GM23338 (cell line): ENCODE measurements at regions not wholly inside any gene's neighbourhood (a gene's known extent, or its start where the extent isn't known, plus 50 kb on each side); places are given as distances from the start of the nearest gene placed in this dataset.
A peak's percentile ranks its signal among the peaks of the same experiment; 100 is the strongest.

ENCODE experiments used
- ATAC-seq: fragments of 200-7000 bp; cut with Tn5 transposase; 3 replicates; pipeline ENCODE4 v1.9.1; 2020
- DNase-seq: peaks from one replicate; pipeline ENCODE4 v3.0.0-alpha.2; 2015; ENCODE audit warnings: low spot score
- H2AFZ ChIP-seq: fragments of 200-600 bp; sonication (generic); 2 replicates; pipeline ENCODE4 v1.8.0; 2016; ENCODE audit warnings: antibody characterized with exemption, mild to moderate bottlenecking, moderate library complexity
- H3F3A ChIP-seq: fragments of 200-600 bp; sonication (generic); replicated peaks from 2 replicates; pipeline ENCODE4 v1.8.0; 2017; ENCODE audit warnings: antibody characterized with exemption, mixed run types, low read depth
- H3K27ac ChIP-seq: fragments of 200-600 bp; sonication (generic); 2 replicates; pipeline ENCODE4 v1.6.1; 2016; ENCODE audit warnings: low read depth
- H3K27me3 ChIP-seq: fragments of 200-600 bp; sonication (generic); 2 replicates; pipeline ENCODE4 v1.8.0; 2016; ENCODE audit warnings: mild to moderate bottlenecking, mixed run types, moderate library complexity; ENCODE audit not compliant: insufficient read depth
- H3K36me3 ChIP-seq: fragments of 200-600 bp; sonication (generic); 2 replicates; pipeline ENCODE4 v1.8.0; 2016; ENCODE audit warnings: mild to moderate bottlenecking; ENCODE audit not compliant: insufficient read depth
- H3K4me1 ChIP-seq: fragments of 200-600 bp; sonication (generic); 2 replicates; pipeline ENCODE4 v1.8.0; 2016; ENCODE audit warnings: mild to moderate bottlenecking, moderate library complexity; ENCODE audit not compliant: insufficient read depth
- H3K4me2 ChIP-seq: fragments of 200-600 bp; sonication (generic); 2 replicates; pipeline ENCODE4 v1.7.1; 2017; ENCODE audit warnings: mixed run types
- H3K4me3 ChIP-seq: fragments of 200-600 bp; sonication (generic); 2 replicates; pipeline ENCODE4 v1.6.1; 2016; ENCODE audit warnings: mixed run types
- H3K79me2 ChIP-seq: fragments of 200-600 bp; sonication (generic); replicated peaks from 2 replicates; pipeline ENCODE4 v1.8.0; 2017; ENCODE audit warnings: mild to moderate bottlenecking; ENCODE audit not compliant: insufficient read depth
- H3K9me2 ChIP-seq: fragments of 200-600 bp; sonication (generic); 2 replicates; pipeline ENCODE4 v1.8.0; 2017; ENCODE audit not compliant: insufficient read depth
- H4K20me1 ChIP-seq: fragments of 200-600 bp; sonication (generic); replicated peaks from 2 replicates; pipeline ENCODE4 v1.8.0; 2017; ENCODE audit warnings: mild to moderate bottlenecking; ENCODE audit not compliant: insufficient read depth
- H3K27ac Mint-ChIP-seq: 2 replicates; pipeline ENCODE4 v1.8.0; 2020; ENCODE audit warnings: inconsistent platforms, mild to moderate bottlenecking, moderate library complexity, mixed read lengths
- H3K27me3 Mint-ChIP-seq: 3 replicates; pipeline ENCODE4 v1.8.0; 2022; ENCODE audit warnings: low read depth, mild to moderate bottlenecking, moderate library complexity, mixed read lengths, inconsistent platforms; ENCODE audit not compliant: insufficient read depth, poor library complexity
- H3K36me3 Mint-ChIP-seq: 3 replicates; pipeline ENCODE4 v1.8.0; 2021; ENCODE audit warnings: low read depth, mild to moderate bottlenecking, inconsistent platforms, moderate library complexity, mixed read lengths
- H3K4me1 Mint-ChIP-seq: 3 replicates; pipeline ENCODE4 v1.8.0; 2020; ENCODE audit warnings: mild to moderate bottlenecking, inconsistent platforms, mixed read lengths
- H3K4me3 Mint-ChIP-seq: 3 replicates; pipeline ENCODE4 v1.8.0; 2021; ENCODE audit warnings: moderate library complexity, mild to moderate bottlenecking, inconsistent platforms, mixed read lengths
- H3K9me3 Mint-ChIP-seq: 3 replicates; pipeline ENCODE4 v1.8.0; 2020; ENCODE audit warnings: moderate library complexity, mild to moderate bottlenecking, inconsistent platforms, mixed read lengths
- CREB1 ChIP-seq: fragments of 250-450 bp; sonication (Bioruptor Pico); IDR thresholded peaks from 2 replicates; pipeline ENCODE4 v1.5.0; 2020; ENCODE audit warnings: low read depth, mild to moderate bottlenecking, moderate library complexity
- CTCF ChIP-seq, 2 experiments: fragments of 200-600 bp in 1 of 2; sonication (generic) in 1 of 2; conservative IDR thresholded peaks; 2 replicates each; pipeline versions ENCODE4 v1.5.1 to v1.6.1; 2016 to 2017; ENCODE audit warnings: antibody characterized with exemption in 2 of 2, low read depth in 2 of 2, mild to moderate bottlenecking in 2 of 2, moderate library complexity in 1 of 2
- EZH2phosphoT487 ChIP-seq: fragments of 200-600 bp; sonication (generic); IDR thresholded peaks from one replicate; pipeline ENCODE4 v1.8.1; 2018; ENCODE audit warnings: antibody characterized with exemption; ENCODE audit not compliant: unreplicated experiment
- JUNB ChIP-seq: IDR thresholded peaks from one replicate; pipeline ENCODE4 v1.6.1; 2016; ENCODE audit warnings: antibody characterized with exemption; ENCODE audit not compliant: unreplicated experiment
- REST ChIP-seq: IDR thresholded peaks from one replicate; pipeline ENCODE4 v1.6.1; 2018; ENCODE audit warnings: antibody characterized with exemption; ENCODE audit not compliant: unreplicated experiment
- STAT1 ChIP-seq: IDR thresholded peaks from one replicate; pipeline ENCODE4 v1.6.1; 2016; ENCODE audit warnings: antibody characterized with exemption; ENCODE audit not compliant: unreplicated experiment
- ZNF114 ChIP-seq: fragments of 250-450 bp; sonication (Bioruptor Pico); IDR thresholded peaks from 2 replicates; pipeline ENCODE4 v1.5.0; 2020; ENCODE audit warnings: mild to moderate bottlenecking, moderate library complexity
- ZNF331 ChIP-seq: fragments of 250-450 bp; sonication (Bioruptor Pico); IDR thresholded peaks from 2 replicates; pipeline ENCODE4 v1.5.0; 2020; ENCODE audit warnings: low read depth, mild to moderate bottlenecking, moderate library complexity
- ZNF462 ChIP-seq: fragments of 250-450 bp; sonication (Bioruptor Pico); IDR thresholded peaks from 2 replicates; pipeline ENCODE4 v1.5.0; 2020; ENCODE audit warnings: mild to moderate bottlenecking, moderate library complexity

- Histone ChIP-seq H3K36me3 (no peaks in the 10 kb centered on the region), H2AFZ (no peak overlapping the region), H3K9me2 (no peaks in the 10 kb centered on the region), H3K27me3 (peaks cover 6% of the 10 kb centered on the region; the same call in 1 of the 2 replicates), H3K79me2 (no peaks in the 10 kb centered on the region), H3F3A (no peaks in the 10 kb centered on the region), H3K4me3 (no peak overlapping the region), H3K27ac (no peak overlapping the region), H3K4me1 (no peaks in the 10 kb centered on the region), H3K4me2 (no peak overlapping the region), H4K20me1 (no peaks in the 10 kb centered on the region)
- no peak overlapping the region for H3K4me3 Mint-ChIP-seq
- H3K9me3 Mint-ChIP-seq, result 0 out of 3 replicates have a peak, but pooled peaks cover 3% of the 10 kb centered on the region
- H3K27ac Mint-ChIP-seq, result no peak overlapping the region
- TF ChIP-seq EZH2phosphoT487 (no peak), REST (no peak), JUNB (no peak), ZNF462 (CRISPR knock-in tag) (no peak), CTCF (conservative IDR thresholded peaks at IDR 0.05; ENCODE audit: low read depth in 2 of 2) (no peak), ZNF114 (CRISPR knock-in tag) (no peak), CREB1 (no peak), ZNF331 (CRISPR knock-in tag) (no peak), STAT1 (no peak)
- H3K4me1 Mint-ChIP-seq, result no peaks in the 10 kb centered on the region
- no peaks in the 10 kb centered on the region for H3K36me3 Mint-ChIP-seq
- DNase-seq (peak; percentile 11), ATAC-seq (no peak)
- no peaks in the 10 kb centered on the region for H3K27me3 Mint-ChIP-seq
Measured at GRCh38 chr11:22037505-22037904, 155.4 kb upstream of the ANO5 start.
